Endothelial cell of umbilical vein (primary cell): ENCODE measurements at regions not wholly inside any gene's neighbourhood (a gene's known extent, or its start where the extent isn't known, plus 50 kb on each side); places are given as distances from the start of the nearest gene placed in this dataset.

Source experiments
- BruUV-seq: library from RNA; stranded (reverse); fragments of 400-500 nt; replicated peaks from 2 replicates; lab custom pipeline; 2021; lab: Mats Ljungman, UMichigan
- CTCF ChIA-PET: fragments of 300-600, 350-600 bp; sonication (Branson Sonifier 250); formaldehyde crosslinking; loops from one replicate; lab custom pipeline; 2021; ENCODE audit warnings: antibody characterized with exemption, inconsistent platforms; lab: Charles Lee
- POLR2A ChIA-PET: fragments of 300-600, 350-600 bp; sonication (Branson Sonifier 250); formaldehyde crosslinking; loops from one replicate; lab custom pipeline; 2021; ENCODE audit warnings: antibody characterized with exemption, inconsistent platforms; lab: Charles Lee
- DNase-seq: peaks from one replicate; pipeline ENCODE4 v3.0.0-alpha.2; 2011; ENCODE audit warnings: low read depth, low spot score
- FAIRE-seq: peaks from 2 replicates; lab custom pipeline; 2011; peaks lifted over from hg19 to GRCh38; lab: Jason Lieb, UNC
- H2AFZ ChIP-seq: 2 replicates; pipeline ENCODE4 v1.6.0; 2012; ENCODE audit warnings: low read depth, low read length, control low read depth, inconsistent platforms
- H3K27ac ChIP-seq: 2 replicates; pipeline ENCODE4 v1.5.1; 2011; ENCODE audit warnings: low read depth, mild to moderate bottlenecking, control low read depth, low read length, moderate library complexity; ENCODE audit not compliant: insufficient read depth
- H3K27me3 ChIP-seq, 2 experiments: 2 replicates each; pipeline versions ENCODE4 v1.6.0 to v1.6.1; 2011; ENCODE audit warnings: low read length in 2 of 2, mixed read lengths in 1 of 2; ENCODE audit not compliant: control insufficient read depth in 2 of 2, insufficient read depth in 2 of 2
- H3K36me3 ChIP-seq, 2 experiments: 2 replicates in 1 of 2; 3 replicates in 1 of 2; pipeline ENCODE4 v1.5.1; 2011; ENCODE audit warnings: low read length in 2 of 2, mild to moderate bottlenecking in 1 of 2, moderate library complexity in 1 of 2; ENCODE audit not compliant: control insufficient read depth in 2 of 2, insufficient read depth in 2 of 2; ENCODE audit errors: extremely low read depth in 1 of 2
- H3K4me1 ChIP-seq: 3 replicates; pipeline ENCODE4 v1.5.1; 2011; ENCODE audit warnings: mild to moderate bottlenecking, low read length; ENCODE audit not compliant: control insufficient read depth, insufficient read depth; ENCODE audit errors: extremely low read depth
- H3K4me2 ChIP-seq: 2 replicates; pipeline ENCODE4 v1.6.1; 2011; ENCODE audit warnings: low read length, control low read depth, mixed read lengths; ENCODE audit not compliant: insufficient read depth
- H3K4me3 ChIP-seq, 3 experiments: fragments of 200-600 bp in 1 of 3; sonication (generic), shearing (Covaris generic) in 1 of 3; replicated peaks in 1 of 3; 2 replicates each; pipeline ENCODE4 v1.5.1; 2011 to 2016; ENCODE audit warnings: control low read depth in 3 of 3, low read length in 3 of 3, mild to moderate bottlenecking in 2 of 3, inconsistent platforms in 1 of 3, low read depth in 1 of 3, moderate library complexity in 1 of 3; ENCODE audit not compliant: insufficient read depth in 1 of 3
- H3K79me2 ChIP-seq: 2 replicates; pipeline ENCODE4 v1.6.0; 2012; ENCODE audit warnings: low read length, inconsistent platforms; ENCODE audit not compliant: control insufficient read depth, insufficient read depth
- H3K9ac ChIP-seq: replicated peaks from 2 replicates; pipeline ENCODE3; 2011; ENCODE audit warnings: low read length, control low read depth; ENCODE audit not compliant: insufficient read depth; ENCODE audit errors: extremely low read depth
- H3K9me1 ChIP-seq: replicated peaks from 3 replicates; pipeline ENCODE4 v1.6.0; 2011; ENCODE audit warnings: mild to moderate bottlenecking, low read length; ENCODE audit not compliant: control insufficient read depth, insufficient read depth; ENCODE audit errors: extremely low read depth
- H3K9me3 ChIP-seq: replicated peaks from 2 replicates; pipeline ENCODE4 v1.5.1; 2012; ENCODE audit warnings: low read length, inconsistent platforms; ENCODE audit not compliant: control insufficient read depth, insufficient read depth
- H4K20me1 ChIP-seq: replicated peaks from 2 replicates; pipeline ENCODE3; 2011; ENCODE audit warnings: mild to moderate bottlenecking, low read length; ENCODE audit not compliant: control insufficient read depth, insufficient read depth; ENCODE audit errors: extremely low read depth
- EZH2 ChIP-seq: IDR thresholded peaks from 2 replicates; pipeline ENCODE4 v1.6.1; 2012; ENCODE audit warnings: borderline replicate concordance, low read depth, mild to moderate bottlenecking, moderate library complexity, low read length, inconsistent platforms; ENCODE audit not compliant: severe bottlenecking
- FOS ChIP-seq: IDR thresholded peaks from 2 replicates; pipeline ENCODE4 v1.6.1; 2011; ENCODE audit warnings: mild to moderate bottlenecking, low read length, moderate library complexity, borderline replicate concordance; ENCODE audit not compliant: insufficient read depth
- GATA2 ChIP-seq: IDR thresholded peaks from 2 replicates; pipeline ENCODE4 v1.7.0; 2011; ENCODE audit warnings: low read depth, mild to moderate bottlenecking, moderate library complexity, mixed read lengths, low read length; ENCODE audit not compliant: insufficient read length, insufficient read depth
- JUN ChIP-seq: IDR thresholded peaks from 2 replicates; pipeline ENCODE4 v1.6.1; 2011; ENCODE audit warnings: borderline replicate concordance, low read depth; ENCODE audit not compliant: insufficient read length, insufficient read depth
- MYC ChIP-seq: IDR thresholded peaks from one replicate; pipeline ENCODE4 v1.6.1; 2011; ENCODE audit warnings: mild to moderate bottlenecking, low read depth, low read length
- POLR2A ChIP-seq: IDR thresholded peaks from 2 replicates; pipeline ENCODE4 v1.6.1; 2012; ENCODE audit warnings: low read depth, mild to moderate bottlenecking, control low read depth, low read length
- POLR2AphosphoS5 ChIP-seq: IDR thresholded peaks from 2 replicates; pipeline ENCODE4 v1.6.1; 2012; ENCODE audit warnings: low read depth, mild to moderate bottlenecking, control low read depth, low read length, moderate library complexity; ENCODE audit not compliant: insufficient read depth
- dilution Hi-C: fragments of 300-500 bp; cut with MboI; formaldehyde crosslinking; loops from one replicate; pipeline ENCODE4 v1.15.0; 2019; ENCODE audit warnings: low sequenced_read_pairs; ENCODE audit not compliant: extremely low pct_ligation_motif_present
- intact Hi-C: fragments of 100-400 bp; cut with micrococcal nuclease; formaldehyde crosslinking; loops from one replicate; pipeline ENCODE4 v1.10.0; 2022
- TF ChIP-seq, protein P1 (sequence below), 2 donors: IDR thresholded peaks; 1 replicate in 1 of 2; 2 replicates in 1 of 2; pipeline ENCODE4 v1.5.1; 2011; ENCODE audit warnings: low read length in 2 of 2, mild to moderate bottlenecking in 2 of 2, moderate library complexity in 2 of 2, control low read depth in 1 of 2, inconsistent platforms in 1 of 2, low read depth in 1 of 2; ENCODE audit not compliant: insufficient read depth in 1 of 2; ENCODE audit errors: extremely low read depth in 1 of 2
- TF ChIP-seq, protein P2 (sequence below): IDR thresholded peaks from 2 replicates; pipeline ENCODE4 v1.6.1; 2011; ENCODE audit not compliant: insufficient read depth, insufficient read length

DNA sequence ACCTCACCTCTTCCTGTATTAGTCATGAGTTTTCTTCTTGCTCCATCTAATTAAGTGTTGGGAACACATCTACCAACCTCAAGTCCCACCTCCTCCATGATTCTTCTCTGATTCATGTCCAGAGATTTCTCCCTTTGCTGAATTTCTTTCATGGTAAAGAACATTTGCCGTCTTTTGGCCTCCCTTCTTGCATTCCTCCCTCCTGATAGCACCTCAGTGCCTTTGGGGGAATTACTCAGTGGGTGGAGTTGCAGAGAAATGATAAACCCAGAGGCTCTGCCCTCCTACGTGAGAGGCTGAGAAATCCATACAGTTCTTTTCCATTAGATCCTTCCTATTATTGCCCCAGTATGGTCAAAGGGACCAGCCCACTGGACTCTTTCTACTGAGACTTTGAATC lies 651.9 kb downstream of the SLC4A3 start:
- Histone ChIP-seq H3K9me3 (no peaks in the 10 kb centered on the region), H3K4me2 (no peak overlapping the region), H2AFZ (no peak overlapping the region), H3K79me2 (no peaks in the 10 kb centered on the region), H3K36me3 (no peaks in the 10 kb centered on the region), H3K27ac (no peak overlapping the region), H3K27me3 (no peaks in the 10 kb centered on the region), H4K20me1 (no peaks in the 10 kb centered on the region), H3K9ac (no peak overlapping the region), H3K4me1 (no peaks in the 10 kb centered on the region), H3K9me1 (no peaks in the 10 kb centered on the region), H3K4me3 (no peak overlapping the region)
- ChIA-PET CTCF (no interaction called here), POLR2A (no interaction called here)
- no TSS peak for BruUV-seq
- no peak for DNase-seq
- no peak for FAIRE-seq
- dilution Hi-C loops, result no loop called here
- intact Hi-C loops, result no loop called here
- TF ChIP-seq JUN (no peak), GATA2 (no peak), MYC (no peak), EZH2 (no peak)
- TF ChIP-seq, protein P1, sequence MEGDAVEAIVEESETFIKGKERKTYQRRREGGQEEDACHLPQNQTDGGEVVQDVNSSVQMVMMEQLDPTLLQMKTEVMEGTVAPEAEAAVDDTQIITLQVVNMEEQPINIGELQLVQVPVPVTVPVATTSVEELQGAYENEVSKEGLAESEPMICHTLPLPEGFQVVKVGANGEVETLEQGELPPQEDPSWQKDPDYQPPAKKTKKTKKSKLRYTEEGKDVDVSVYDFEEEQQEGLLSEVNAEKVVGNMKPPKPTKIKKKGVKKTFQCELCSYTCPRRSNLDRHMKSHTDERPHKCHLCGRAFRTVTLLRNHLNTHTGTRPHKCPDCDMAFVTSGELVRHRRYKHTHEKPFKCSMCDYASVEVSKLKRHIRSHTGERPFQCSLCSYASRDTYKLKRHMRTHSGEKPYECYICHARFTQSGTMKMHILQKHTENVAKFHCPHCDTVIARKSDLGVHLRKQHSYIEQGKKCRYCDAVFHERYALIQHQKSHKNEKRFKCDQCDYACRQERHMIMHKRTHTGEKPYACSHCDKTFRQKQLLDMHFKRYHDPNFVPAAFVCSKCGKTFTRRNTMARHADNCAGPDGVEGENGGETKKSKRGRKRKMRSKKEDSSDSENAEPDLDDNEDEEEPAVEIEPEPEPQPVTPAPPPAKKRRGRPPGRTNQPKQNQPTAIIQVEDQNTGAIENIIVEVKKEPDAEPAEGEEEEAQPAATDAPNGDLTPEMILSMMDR (IDR thresholded peaks at IDR 0.05; ENCODE audit: extremely low read depth in 1 of 2, insufficient read depth in 1 of 2, low read depth in 1 of 2, low read length in 2 of 2), result no peak

DNA sequence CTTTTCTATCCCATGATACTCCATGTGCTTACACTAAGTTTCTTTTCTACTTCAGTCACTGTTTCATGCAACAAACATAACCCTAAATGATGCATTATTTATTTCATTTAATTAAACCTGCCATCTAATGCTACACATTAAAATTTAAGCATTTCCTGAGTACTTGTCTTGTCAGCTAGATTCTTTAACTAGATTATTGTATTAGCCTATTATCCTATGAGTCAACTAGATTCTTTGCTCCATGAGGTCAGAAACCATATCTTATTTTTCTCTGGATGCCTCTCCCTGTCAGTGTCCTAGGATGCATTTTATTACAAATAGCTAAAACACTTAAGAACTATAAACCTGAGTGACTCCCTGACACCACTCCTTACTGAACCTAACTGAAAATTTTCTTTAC lies 652.4 kb downstream of the SLC4A3 start:
- CTCF ChIA-PET, result no interaction called here
- intact Hi-C loops, result no loop called here
- H3K9ac ChIP-seq, result no peak overlapping the region

More for the DNA sequence above, 652.4 kb downstream of the SLC4A3 start:
- no peak overlapping the region for H3K4me2 ChIP-seq
- no peaks in the 10 kb centered on the region for H3K27me3 ChIP-seq
- no peaks in the 10 kb centered on the region for H3K9me1 ChIP-seq
- H3K79me2 ChIP-seq, result no peaks in the 10 kb centered on the region
- no peak for TF ChIP-seq MYC
- no peak for TF ChIP-seq GATA2
- no peak for TF ChIP-seq POLR2AphosphoS5
- TF ChIP-seq, protein P1 (IDR thresholded peaks at IDR 0.05; ENCODE audit: extremely low read depth in 1 of 2, insufficient read depth in 1 of 2, low read depth in 1 of 2, low read length in 2 of 2), result no peak
- TF ChIP-seq JUN, result no peak
- TF ChIP-seq POLR2A, result no peak
- no peak for TF ChIP-seq FOS
- TF ChIP-seq EZH2, result no peak
- TF ChIP-seq, protein P2, sequence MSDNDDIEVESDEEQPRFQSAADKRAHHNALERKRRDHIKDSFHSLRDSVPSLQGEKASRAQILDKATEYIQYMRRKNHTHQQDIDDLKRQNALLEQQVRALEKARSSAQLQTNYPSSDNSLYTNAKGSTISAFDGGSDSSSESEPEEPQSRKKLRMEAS, result no peak
- H4K20me1 ChIP-seq, result no peaks in the 10 kb centered on the region
- FAIRE-seq (no peak), DNase-seq (no peak)
- no TSS peak for BruUV-seq
- H3K9me3 ChIP-seq, result no peaks in the 10 kb centered on the region
- H3K4me3 ChIP-seq, result no peak overlapping the region
- dilution Hi-C loops, result no loop called here
- H3K36me3 ChIP-seq, result no peaks in the 10 kb centered on the region
- H3K4me1 ChIP-seq, result no peaks in the 10 kb centered on the region
- H2AFZ ChIP-seq, result no peak overlapping the region
- POLR2A ChIA-PET, result no interaction called here
- H3K27ac ChIP-seq, result no peak overlapping the region
